ENCODE measurements at regions not wholly inside any gene's neighbourhood (a gene's known extent, or its start where the extent isn't known, plus 50 kb on each side); places are given as distances from the start of the nearest gene placed in this dataset.

- TF ChIP-seq, protein P1, sequence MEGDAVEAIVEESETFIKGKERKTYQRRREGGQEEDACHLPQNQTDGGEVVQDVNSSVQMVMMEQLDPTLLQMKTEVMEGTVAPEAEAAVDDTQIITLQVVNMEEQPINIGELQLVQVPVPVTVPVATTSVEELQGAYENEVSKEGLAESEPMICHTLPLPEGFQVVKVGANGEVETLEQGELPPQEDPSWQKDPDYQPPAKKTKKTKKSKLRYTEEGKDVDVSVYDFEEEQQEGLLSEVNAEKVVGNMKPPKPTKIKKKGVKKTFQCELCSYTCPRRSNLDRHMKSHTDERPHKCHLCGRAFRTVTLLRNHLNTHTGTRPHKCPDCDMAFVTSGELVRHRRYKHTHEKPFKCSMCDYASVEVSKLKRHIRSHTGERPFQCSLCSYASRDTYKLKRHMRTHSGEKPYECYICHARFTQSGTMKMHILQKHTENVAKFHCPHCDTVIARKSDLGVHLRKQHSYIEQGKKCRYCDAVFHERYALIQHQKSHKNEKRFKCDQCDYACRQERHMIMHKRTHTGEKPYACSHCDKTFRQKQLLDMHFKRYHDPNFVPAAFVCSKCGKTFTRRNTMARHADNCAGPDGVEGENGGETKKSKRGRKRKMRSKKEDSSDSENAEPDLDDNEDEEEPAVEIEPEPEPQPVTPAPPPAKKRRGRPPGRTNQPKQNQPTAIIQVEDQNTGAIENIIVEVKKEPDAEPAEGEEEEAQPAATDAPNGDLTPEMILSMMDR (IDR thresholded peaks at IDR 0.05) = no peak
- TF ChIP-seq POLR2A (IDR thresholded peaks at IDR 0.05) = no peak
Observed at GRCh38 chr2:150803689-150804398, 316.4 kb upstream of the RND3 start.
